ENCODE measurements at regions not wholly inside any gene's neighbourhood (a gene's known extent, or its start where the extent isn't known, plus 50 kb on each side); places are given as distances from the start of the nearest gene placed in this dataset.

DNA sequence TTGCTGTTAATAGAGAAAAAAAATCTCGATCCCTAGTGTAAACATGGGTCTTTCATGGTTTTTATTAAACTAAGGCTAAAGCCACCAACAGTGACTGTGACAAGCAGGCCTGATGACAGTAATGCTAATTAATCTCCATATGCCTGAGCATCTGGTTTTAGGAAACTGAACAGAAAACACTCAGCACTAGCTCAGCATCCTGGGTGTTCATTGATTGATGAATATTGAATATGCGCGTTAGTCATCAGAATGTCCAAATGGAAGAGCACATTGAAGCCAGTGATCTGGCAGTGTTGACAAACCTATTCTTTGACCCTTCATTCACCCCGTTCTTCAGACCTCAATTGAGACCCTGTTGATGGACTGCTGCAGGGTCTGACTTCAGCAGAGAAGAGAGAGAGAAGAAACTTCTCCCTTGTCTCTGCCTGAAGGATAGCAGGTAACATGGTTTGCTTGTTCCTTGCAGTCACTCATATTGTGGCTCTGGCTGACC lies 283.8 kb downstream of the RDH14 start:
- no peaks in the 10 kb centered on the region for H3K4me1 ChIP-seq
- 69 to 74% methylated on average over 4 of the region's 4 CpGs for WGBS, 2 donors
- no peak for DNase-seq
- H3K9me3 ChIP-seq = no peaks in the 10 kb centered on the region
- H3K4me3 ChIP-seq = no peak overlapping the region
- TF ChIP-seq, protein P1, sequence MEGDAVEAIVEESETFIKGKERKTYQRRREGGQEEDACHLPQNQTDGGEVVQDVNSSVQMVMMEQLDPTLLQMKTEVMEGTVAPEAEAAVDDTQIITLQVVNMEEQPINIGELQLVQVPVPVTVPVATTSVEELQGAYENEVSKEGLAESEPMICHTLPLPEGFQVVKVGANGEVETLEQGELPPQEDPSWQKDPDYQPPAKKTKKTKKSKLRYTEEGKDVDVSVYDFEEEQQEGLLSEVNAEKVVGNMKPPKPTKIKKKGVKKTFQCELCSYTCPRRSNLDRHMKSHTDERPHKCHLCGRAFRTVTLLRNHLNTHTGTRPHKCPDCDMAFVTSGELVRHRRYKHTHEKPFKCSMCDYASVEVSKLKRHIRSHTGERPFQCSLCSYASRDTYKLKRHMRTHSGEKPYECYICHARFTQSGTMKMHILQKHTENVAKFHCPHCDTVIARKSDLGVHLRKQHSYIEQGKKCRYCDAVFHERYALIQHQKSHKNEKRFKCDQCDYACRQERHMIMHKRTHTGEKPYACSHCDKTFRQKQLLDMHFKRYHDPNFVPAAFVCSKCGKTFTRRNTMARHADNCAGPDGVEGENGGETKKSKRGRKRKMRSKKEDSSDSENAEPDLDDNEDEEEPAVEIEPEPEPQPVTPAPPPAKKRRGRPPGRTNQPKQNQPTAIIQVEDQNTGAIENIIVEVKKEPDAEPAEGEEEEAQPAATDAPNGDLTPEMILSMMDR (IDR thresholded peaks at IDR 0.05) = no peak
- no peak for TF ChIP-seq POLR2A (IDR thresholded peaks at IDR 0.05)
- intact Hi-C loops (cut with DNase I) = no loop called here
- H3K27ac ChIP-seq = no peak overlapping the region
- no peaks in the 10 kb centered on the region for H3K27me3 ChIP-seq
- H3K36me3 ChIP-seq = no peaks in the 10 kb centered on the region

DNA sequence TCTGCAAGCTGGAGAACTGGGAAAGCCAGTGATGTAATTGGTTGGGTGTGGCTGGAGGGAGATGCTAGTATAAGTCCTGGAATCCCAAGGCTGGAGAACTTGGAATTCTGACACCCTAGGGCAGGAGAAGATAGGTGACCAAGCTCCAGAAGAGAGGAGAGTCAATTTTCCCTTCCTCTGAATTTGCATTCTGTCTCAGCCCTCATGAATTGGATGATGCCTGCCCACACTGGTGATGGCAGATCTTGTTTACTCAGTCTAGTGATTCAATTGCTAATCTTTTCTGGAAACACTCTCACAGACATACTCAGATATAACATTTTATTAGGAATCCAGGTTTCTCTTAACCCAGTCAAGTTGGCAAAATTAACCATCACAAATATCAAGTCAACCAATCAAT lies 287.2 kb downstream of the RDH14 start:
- Histone ChIP-seq H3K4me1 (no peaks in the 10 kb centered on the region), H3K36me3 (no peaks in the 10 kb centered on the region), H3K4me3 (no peak overlapping the region), H3K9me3 (no peaks in the 10 kb centered on the region), H3K27me3 (no peaks in the 10 kb centered on the region), H3K27ac (no peak overlapping the region)
- no peak for DNase-seq
- TF ChIP-seq POLR2A (IDR thresholded peaks at IDR 0.05) = no peak
- TF ChIP-seq, protein P1 (IDR thresholded peaks at IDR 0.05) = no peak
- intact Hi-C loops (cut with DNase I) = no loop called here

DNA sequence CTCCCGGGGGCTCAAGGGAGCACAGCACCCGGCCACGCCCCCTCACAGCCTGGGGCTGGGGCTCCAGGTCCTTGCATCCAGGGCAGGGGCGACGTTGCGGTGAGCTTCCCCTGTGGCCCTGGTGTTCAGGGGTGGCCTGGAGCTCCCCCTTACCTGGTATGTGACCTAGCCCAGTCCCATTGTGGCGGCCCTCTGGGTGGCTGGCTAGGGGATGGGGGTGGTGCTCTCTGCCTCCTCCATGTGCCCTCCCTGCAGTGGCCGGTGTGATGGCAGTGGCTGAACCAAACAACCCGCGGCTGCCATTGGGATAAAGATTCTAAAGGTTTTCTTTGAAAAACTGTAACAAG lies 288.3 kb downstream of the RDH14 start:
- WGBS, 2 donors = no CpG with 5 or more reads among the region's 10 CpGs
- no peak for DNase-seq

DNA sequence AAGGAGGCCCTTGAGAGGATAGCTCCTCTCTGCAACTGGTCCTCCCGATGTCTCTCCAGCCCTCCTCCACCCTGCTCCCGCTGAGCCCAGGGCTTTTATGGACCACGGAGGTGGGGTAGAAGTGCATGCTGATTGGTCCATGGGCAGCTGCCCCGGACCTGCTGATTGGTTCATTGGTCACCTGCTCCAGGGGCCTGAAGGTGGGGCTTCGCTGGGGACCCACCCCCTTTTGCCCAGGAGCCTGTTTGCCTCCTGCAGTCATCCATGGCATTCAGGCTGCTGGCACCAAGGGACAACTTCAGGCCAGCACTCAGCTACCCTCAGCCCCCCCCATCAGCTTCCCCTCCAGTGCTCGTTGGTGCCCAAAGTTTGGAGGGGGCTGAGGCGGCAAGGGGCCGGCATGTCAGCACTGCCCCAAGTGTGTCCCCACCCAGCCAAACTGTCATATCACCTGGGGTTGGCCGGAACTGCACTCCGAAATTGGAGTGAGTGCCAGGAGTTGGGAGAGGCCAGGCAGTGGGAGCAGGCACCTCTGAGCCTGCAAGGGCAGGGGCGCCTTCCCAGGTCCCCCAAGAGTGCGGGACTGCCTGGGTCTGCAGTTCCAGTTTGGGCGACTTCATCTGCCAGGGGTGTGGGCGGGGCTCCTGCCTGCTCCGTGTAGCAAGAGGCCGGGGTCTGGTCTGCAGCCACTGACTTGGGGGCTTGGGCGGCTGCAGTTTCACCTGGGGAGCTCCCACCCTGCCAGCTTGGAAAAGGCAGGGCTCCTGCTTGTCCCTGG lies 288.9 kb downstream of the RDH14 start:
- H3K4me1 ChIP-seq = no peaks in the 10 kb centered on the region
- no peak overlapping the region for H3K27ac ChIP-seq
- DNase-seq = no peak
- intact Hi-C loops (cut with DNase I) = no loop called here
- H3K27me3 ChIP-seq = no peaks in the 10 kb centered on the region
- no peak overlapping the region for H3K4me3 ChIP-seq
- H3K36me3 ChIP-seq = no peaks in the 10 kb centered on the region
- TF ChIP-seq POLR2A (IDR thresholded peaks at IDR 0.05) = no peak
- TF ChIP-seq, protein P1 (IDR thresholded peaks at IDR 0.05) = no peak
- no CpG with 5 or more reads among the region's 17 CpGs for WGBS, 2 donors
- no peaks in the 10 kb centered on the region for H3K9me3 ChIP-seq

More for the DNA sequence above, 288.3 kb downstream of the RDH14 start:
- H3K27me3 ChIP-seq = no peaks in the 10 kb centered on the region
- TF ChIP-seq, protein P1 (IDR thresholded peaks at IDR 0.05) = no peak
- no peak for TF ChIP-seq POLR2A (IDR thresholded peaks at IDR 0.05)
- H3K4me1 ChIP-seq = no peaks in the 10 kb centered on the region
- H3K9me3 ChIP-seq = no peaks in the 10 kb centered on the region
- no peaks in the 10 kb centered on the region for H3K36me3 ChIP-seq
- no peak overlapping the region for H3K4me3 ChIP-seq
- no peak overlapping the region for H3K27ac ChIP-seq
- intact Hi-C loops (cut with DNase I) = no loop called here

DNA sequence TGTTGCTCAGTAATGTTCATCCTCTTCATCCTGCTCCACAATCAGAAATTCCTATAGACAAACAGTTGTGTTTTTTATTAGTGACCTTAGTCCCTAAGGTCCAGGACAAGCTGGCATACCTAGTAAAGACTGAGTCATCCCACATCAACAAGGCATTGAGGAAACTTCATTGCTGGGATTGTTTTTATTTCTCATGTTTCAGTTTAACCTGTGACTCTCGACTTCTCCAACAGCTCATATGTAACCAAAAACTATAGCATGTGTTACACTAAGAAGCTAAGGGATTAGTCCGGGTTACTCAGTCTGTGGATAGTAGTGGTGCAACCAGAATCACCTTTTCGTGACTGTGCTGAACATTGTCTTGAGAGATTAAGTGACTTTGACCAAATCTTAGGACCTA lies 292.1 kb downstream of the RDH14 start:
- Histone ChIP-seq H3K9me3 (no peaks in the 10 kb centered on the region), H3K4me3 (no peak overlapping the region), H3K27ac (no peak overlapping the region), H3K36me3 (no peaks in the 10 kb centered on the region), H3K27me3 (no peaks in the 10 kb centered on the region), H3K4me1 (no peaks in the 10 kb centered on the region)
- TF ChIP-seq, protein P1 (IDR thresholded peaks at IDR 0.05) = no peak
- TF ChIP-seq POLR2A (IDR thresholded peaks at IDR 0.05) = no peak
- intact Hi-C loops (cut with DNase I) = no loop called here
- 76 to 78% methylated on average over 3 of the region's 3 CpGs for WGBS, 2 donors
- no peak for DNase-seq

All from esophagus squamous epithelium (tissue), 5 donors.